Adrenal gland (tissue), 9 donors: ENCODE measurements at regions not wholly inside any gene's neighbourhood (a gene's known extent, or its start where the extent isn't known, plus 50 kb on each side); places are given as distances from the start of the nearest gene placed in this dataset.

Experiments used
- DNase-seq, 7 donors: peaks; one replicate each; pipeline ENCODE4 v3.0.0-alpha.2; 2019 to 2020
- H3K27ac ChIP-seq, 5 donors: fragments of 200-600 bp; sonication (generic) in 4 of 5; 1 replicate in 3 of 5; 2 replicates in 2 of 5; pipeline versions ENCODE4 v1.5.1 to v1.8.0; 2016 to 2020; ENCODE audit warnings: mild to moderate bottlenecking in 1 of 5
- H3K27me3 ChIP-seq: fragments of 200-600 bp; 2 replicates; pipeline ENCODE4 v1.8.0; 2021
- H3K36me3 ChIP-seq, 2 donors: fragments of 200-600 bp; replicated peaks in 1 of 2; 1 replicate in 1 of 2; 2 replicates in 1 of 2; pipeline versions ENCODE4 v1.5.1 to v1.8.0; 2018 to 2022
- H3K4me1 ChIP-seq, 2 donors: fragments of 200-600 bp; replicated peaks in 1 of 2; 1 replicate in 1 of 2; 2 replicates in 1 of 2; pipeline versions ENCODE4 v1.5.1 to v1.8.0; 2018 to 2021
- H3K4me3 ChIP-seq, 4 donors: fragments of 200-600 bp; sonication (generic) in 3 of 4; one replicate each; pipeline ENCODE4 v1.5.1; 2016 to 2018
- H3K9me3 ChIP-seq, 3 donors: fragments of 200-600 bp; sonication (generic) in 1 of 3; replicated peaks in 1 of 3; 1 replicate in 2 of 3; 2 replicates in 1 of 3; pipeline versions ENCODE4 v1.5.1 to v1.8.0; 2016 to 2021
- CTCF ChIP-seq, 6 experiments: fragments of 450-650 bp in 4 of 6; fragments of 200-600 bp in 2 of 6; sonication (generic) in 1 of 6; IDR thresholded peaks; 1 replicate in 5 of 6; 2 replicates in 1 of 6; pipeline versions ENCODE4 v1.5.1 to v1.8.0; 2016 to 2021; ENCODE audit warnings: antibody characterized with exemption in 6 of 6, mild to moderate bottlenecking in 2 of 6, moderate library complexity in 1 of 6
- POLR2A ChIP-seq, 2 donors: fragments of 450-650 bp; IDR thresholded peaks; one replicate each; pipeline ENCODE4 v1.6.1; 2017; ENCODE audit warnings: antibody characterized with exemption in 2 of 2, mild to moderate bottlenecking in 2 of 2, moderate library complexity in 1 of 2
- WGBS, 4 donors: extraction: QIAGEN DNeasy Blood & Tissue Kit in 2 of 4; methylation state at CpG; one replicate each; pipeline versions ENCODE4 v1.1.5 to v1.1.7; 2013 to 2017; 5-methylcytosine and 5-hydroxymethylcytosine counted together
- intact Hi-C, 2 donors: fragments of 100-400 bp; cut with DNase I; formaldehyde crosslinking; loops; one replicate each; pipeline versions ENCODE4 v1.14.1 to v1.15.0; 2022 to 2023
- donor health status: healthy with polysubstance abuse.
- donor health status: Bipolar disorder and iron deficiency.
- donor health status: DM: yes; HTN: yes; CAD: no.
- donor health status: DM: no; HTN: no; CAD: no.
- donor health status: DM: no; HTN: no; CAD: no.

DNA sequence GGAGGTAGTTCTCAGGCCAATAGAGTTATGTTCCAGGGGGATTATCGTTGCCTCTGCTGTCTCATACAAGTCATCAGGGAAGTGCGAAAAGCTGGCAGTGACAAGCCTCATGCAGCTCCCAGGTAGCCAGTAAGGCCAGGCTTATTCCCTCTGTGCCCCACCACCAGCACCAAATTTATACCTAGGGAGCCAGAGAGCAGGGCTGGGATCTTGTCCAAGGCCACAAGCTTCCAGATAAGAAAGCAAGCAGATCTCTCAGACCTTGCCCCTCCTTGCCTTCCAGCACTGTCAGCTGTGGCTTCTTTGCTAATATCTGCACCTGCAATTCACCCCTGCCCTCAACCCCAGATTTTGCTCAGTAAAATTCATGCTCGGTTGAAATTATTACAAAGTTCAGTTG is 206.3 kb upstream of the FAT3 start:
- intact Hi-C loops, result no loop called here
- 61 to 71% (median 63%) methylated on average over 2 to 3 of the region's 3 CpGs for WGBS, 4 donors
- Histone ChIP-seq H3K4me3 (no peak overlapping the region), H3K9me3 (no peaks in the 10 kb centered on the region), H3K36me3 (no peaks in the 10 kb centered on the region), H3K4me1 (no peaks in the 10 kb centered on the region), H3K27me3 (no peaks in the 10 kb centered on the region), H3K27ac (no peak overlapping the region)
- TF ChIP-seq CTCF (IDR thresholded peaks at IDR 0.05) (no peak), POLR2A (IDR thresholded peaks at IDR 0.05) (no peak)
- no peak for DNase-seq

DNA sequence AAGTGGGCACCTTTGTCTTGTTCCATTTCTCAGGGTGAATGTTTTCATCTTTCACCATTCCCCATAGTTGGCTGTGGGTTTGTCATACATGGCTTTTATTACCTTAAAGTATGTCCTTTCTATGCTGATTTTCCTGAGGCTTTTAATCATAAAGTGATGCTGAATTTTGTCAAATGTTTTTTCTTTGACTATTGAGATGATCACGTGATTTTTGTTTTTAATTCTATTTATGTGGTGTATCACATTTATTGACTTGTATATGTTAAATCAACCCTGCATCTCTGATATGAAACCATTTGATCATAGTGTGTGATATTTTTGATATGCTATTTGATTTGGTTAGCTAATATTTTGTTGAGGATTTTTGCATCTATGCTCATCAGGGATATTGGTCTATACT is 216.4 kb upstream of the FAT3 start:
- TF ChIP-seq CTCF (IDR thresholded peaks at IDR 0.05), result no peak
- no peak for TF ChIP-seq POLR2A (IDR thresholded peaks at IDR 0.05)
- 50 to 62% (median 56%) methylated on average over 1 of the region's 1 CpG for WGBS, 4 donors
- intact Hi-C loops, result no loop called here
- Histone ChIP-seq H3K9me3 (no peaks in the 10 kb centered on the region), H3K4me1 (no peaks in the 10 kb centered on the region), H3K4me3 (no peak overlapping the region), H3K36me3 (no peaks in the 10 kb centered on the region), H3K27ac (no peak overlapping the region), H3K27me3 (no peaks in the 10 kb centered on the region)
- DNase-seq, result no peak

GRCh38 chr11:92002568-92002967 is 222.1 kb upstream of the FAT3 start:
- Histone ChIP-seq H3K9me3 (no peaks in the 10 kb centered on the region), H3K36me3 (no peaks in the 10 kb centered on the region), H3K4me3 (no peak overlapping the region), H3K4me1 (no peaks in the 10 kb centered on the region), H3K27me3 (no peaks in the 10 kb centered on the region), H3K27ac (no peak overlapping the region)
- TF ChIP-seq POLR2A (IDR thresholded peaks at IDR 0.05) (no peak), CTCF (IDR thresholded peaks at IDR 0.05) (no peak)
- DNase-seq, result no peak
- intact Hi-C loops, result no loop called here

- WGBS, 4 donors, result 78 to 90% (median 87%) methylated on average over 2 of the region's 2 CpGs
Measured at GRCh38 chr11:91998481-91998880, 226.1 kb upstream of the FAT3 start.

More at GRCh38 chr11:91998481-91998880, 226.1 kb upstream of the FAT3 start:
- no peak overlapping the region for H3K27ac ChIP-seq
- no peak for TF ChIP-seq POLR2A (IDR thresholded peaks at IDR 0.05)
- no peak for TF ChIP-seq CTCF (IDR thresholded peaks at IDR 0.05)
- no peaks in the 10 kb centered on the region for H3K36me3 ChIP-seq
- DNase-seq, result no peak
- intact Hi-C loops, result no loop called here
- H3K27me3 ChIP-seq, result no peaks in the 10 kb centered on the region
- no peaks in the 10 kb centered on the region for H3K9me3 ChIP-seq
- no peaks in the 10 kb centered on the region for H3K4me1 ChIP-seq
- no peak overlapping the region for H3K4me3 ChIP-seq
